Smooth muscle cell (in vitro differentiated cells): ENCODE measurements at regions not wholly inside any gene's neighbourhood (a gene's known extent, or its start where the extent isn't known, plus 50 kb on each side); places are given as distances from the start of the nearest gene placed in this dataset.

Source experiments
- DNase-seq: peaks from one replicate; lab custom pipeline; 2025; ENCODE audit not compliant: unreplicated experiment; lab: John Stamatoyannopoulos, UW
- H2AFZ ChIP-seq: fragments of 200-600 bp; sonication (generic); 2 replicates; pipeline ENCODE4 v1.6.0; 2016; ENCODE audit warnings: antibody characterized with exemption, low read depth, mild to moderate bottlenecking
- H3F3A ChIP-seq: fragments of 200-600 bp; sonication (generic); 2 replicates; pipeline ENCODE4 v1.6.0; 2017; ENCODE audit warnings: antibody characterized with exemption, low read depth
- H3K27ac ChIP-seq: fragments of 200-600 bp; sonication (generic); 2 replicates; pipeline ENCODE4 v1.5.1; 2016; ENCODE audit warnings: low read depth, mild to moderate bottlenecking
- H3K27me3 ChIP-seq: fragments of 200-600 bp; sonication (generic); 2 replicates; pipeline ENCODE4 v1.6.1; 2016; ENCODE audit warnings: low read depth, mild to moderate bottlenecking
- H3K36me3 ChIP-seq: fragments of 200-600 bp; sonication (generic); 2 replicates; pipeline ENCODE4 v1.5.1; 2016; ENCODE audit warnings: low read depth
- H3K4me1 ChIP-seq: fragments of 200-600 bp; sonication (generic); 2 replicates; pipeline ENCODE4 v1.5.1; 2016; ENCODE audit warnings: low read depth
- H3K4me2 ChIP-seq: fragments of 200-600 bp; sonication (generic); 2 replicates; pipeline ENCODE4 v1.6.0; 2016; ENCODE audit warnings: mild to moderate bottlenecking
- H3K4me3 ChIP-seq: fragments of 200-600 bp; sonication (generic); 2 replicates; pipeline ENCODE4 v1.5.1; 2016; ENCODE audit warnings: mild to moderate bottlenecking
- H3K79me2 ChIP-seq: fragments of 200-600 bp; sonication (generic); 2 replicates; pipeline ENCODE4 v1.6.0; 2016; ENCODE audit warnings: low read depth, mild to moderate bottlenecking
- H3K9ac ChIP-seq: fragments of 200-600 bp; sonication (generic); 2 replicates; pipeline ENCODE4 v1.6.0; 2016; ENCODE audit warnings: low read depth
- H3K9me3 ChIP-seq: fragments of 200-600 bp; sonication (generic); replicated peaks from 2 replicates; pipeline ENCODE4 v1.5.1; 2016; ENCODE audit warnings: low read depth
- H4K20me1 ChIP-seq: fragments of 200-600 bp; sonication (generic); 2 replicates; pipeline ENCODE4 v1.6.0; 2016; ENCODE audit warnings: low read depth
- WGBS: methylation state at CpG from one replicate; pipeline ENCODE4 v1.1.7; 2016; ENCODE audit warnings: low lambda C conversion rate; 5-methylcytosine and 5-hydroxymethylcytosine counted together
- TF ChIP-seq, protein P1 (sequence below): fragments of 200-600 bp; sonication (generic); IDR thresholded peaks from 2 replicates; pipeline ENCODE4 v1.5.1; 2017; ENCODE audit warnings: borderline replicate concordance, mild to moderate bottlenecking, antibody characterized with exemption; ENCODE audit not compliant: insufficient read depth, poor library complexity, severe bottlenecking

DNA sequence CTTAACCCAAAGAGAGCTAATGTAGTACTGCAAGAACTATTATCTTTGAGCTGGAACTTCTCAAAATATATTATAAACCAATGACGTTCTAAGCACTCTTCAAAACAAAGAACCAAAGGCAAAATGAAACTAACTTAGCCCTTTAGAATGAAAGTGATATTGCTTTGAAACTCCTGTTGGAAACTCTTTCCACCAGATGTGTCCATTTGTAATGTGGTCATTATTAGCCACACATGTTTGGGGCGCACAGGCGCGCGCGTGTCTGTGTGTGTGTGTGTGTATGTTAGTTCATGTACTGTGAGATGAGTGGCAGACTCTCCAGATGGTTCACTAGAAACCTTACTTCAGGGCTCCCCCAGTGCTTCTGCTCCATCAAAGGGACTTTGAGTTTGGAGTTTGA is 323.4 kb downstream of the BCL11A start:
- Histone ChIP-seq H3K36me3 (no peaks in the 10 kb centered on the region), H3K4me2 (no peak overlapping the region), H3K4me1 (no peaks in the 10 kb centered on the region), H3K9ac (no peak overlapping the region), H3K4me3 (no peak overlapping the region), H2AFZ (no peak overlapping the region), H3K79me2 (no peaks in the 10 kb centered on the region), H3K27ac (no peak overlapping the region), H3F3A (no peaks in the 10 kb centered on the region), H3K9me3 (peaks cover 9% of the 10 kb centered on the region), H3K27me3 (no peaks in the 10 kb centered on the region), H4K20me1 (no peaks in the 10 kb centered on the region)
- WGBS: 98% methylated on average over 6 of the region's 6 CpGs
- TF ChIP-seq, protein P1, sequence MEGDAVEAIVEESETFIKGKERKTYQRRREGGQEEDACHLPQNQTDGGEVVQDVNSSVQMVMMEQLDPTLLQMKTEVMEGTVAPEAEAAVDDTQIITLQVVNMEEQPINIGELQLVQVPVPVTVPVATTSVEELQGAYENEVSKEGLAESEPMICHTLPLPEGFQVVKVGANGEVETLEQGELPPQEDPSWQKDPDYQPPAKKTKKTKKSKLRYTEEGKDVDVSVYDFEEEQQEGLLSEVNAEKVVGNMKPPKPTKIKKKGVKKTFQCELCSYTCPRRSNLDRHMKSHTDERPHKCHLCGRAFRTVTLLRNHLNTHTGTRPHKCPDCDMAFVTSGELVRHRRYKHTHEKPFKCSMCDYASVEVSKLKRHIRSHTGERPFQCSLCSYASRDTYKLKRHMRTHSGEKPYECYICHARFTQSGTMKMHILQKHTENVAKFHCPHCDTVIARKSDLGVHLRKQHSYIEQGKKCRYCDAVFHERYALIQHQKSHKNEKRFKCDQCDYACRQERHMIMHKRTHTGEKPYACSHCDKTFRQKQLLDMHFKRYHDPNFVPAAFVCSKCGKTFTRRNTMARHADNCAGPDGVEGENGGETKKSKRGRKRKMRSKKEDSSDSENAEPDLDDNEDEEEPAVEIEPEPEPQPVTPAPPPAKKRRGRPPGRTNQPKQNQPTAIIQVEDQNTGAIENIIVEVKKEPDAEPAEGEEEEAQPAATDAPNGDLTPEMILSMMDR: no peak
- no peak for DNase-seq

DNA sequence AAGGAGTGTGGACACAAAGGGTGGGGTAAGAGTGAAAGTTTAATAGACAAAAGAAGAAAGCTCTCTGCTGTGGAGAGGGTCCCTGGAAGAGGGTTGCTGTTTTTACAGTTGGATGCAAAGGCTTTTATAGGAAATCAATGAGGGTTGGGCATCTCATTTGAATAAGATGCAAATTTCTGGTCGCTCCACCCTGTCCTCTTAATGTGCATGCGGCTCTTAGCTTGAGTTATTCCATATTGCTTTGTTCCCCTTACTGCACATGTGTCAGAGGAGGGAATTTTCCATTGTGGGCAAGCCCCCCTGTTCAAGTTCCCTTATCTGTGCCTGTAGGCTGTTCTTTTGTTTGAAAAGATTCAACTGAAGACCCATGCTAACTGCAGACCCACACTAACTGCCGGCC is 326.5 kb downstream of the BCL11A start:
- Histone ChIP-seq H2AFZ (no peak overlapping the region), H3K4me1 (no peaks in the 10 kb centered on the region), H3K9ac (no peak overlapping the region), H4K20me1 (no peaks in the 10 kb centered on the region), H3K4me2 (no peak overlapping the region), H3K79me2 (no peaks in the 10 kb centered on the region), H3F3A (no peaks in the 10 kb centered on the region), H3K36me3 (no peaks in the 10 kb centered on the region), H3K27ac (no peak overlapping the region), H3K27me3 (no peaks in the 10 kb centered on the region), H3K9me3 (peaks cover under 1% of the 10 kb centered on the region), H3K4me3 (no peak overlapping the region)
- WGBS: 94% methylated on average over 3 of the region's 3 CpGs
- TF ChIP-seq, protein P1: no peak
- DNase-seq: no peak

DNA sequence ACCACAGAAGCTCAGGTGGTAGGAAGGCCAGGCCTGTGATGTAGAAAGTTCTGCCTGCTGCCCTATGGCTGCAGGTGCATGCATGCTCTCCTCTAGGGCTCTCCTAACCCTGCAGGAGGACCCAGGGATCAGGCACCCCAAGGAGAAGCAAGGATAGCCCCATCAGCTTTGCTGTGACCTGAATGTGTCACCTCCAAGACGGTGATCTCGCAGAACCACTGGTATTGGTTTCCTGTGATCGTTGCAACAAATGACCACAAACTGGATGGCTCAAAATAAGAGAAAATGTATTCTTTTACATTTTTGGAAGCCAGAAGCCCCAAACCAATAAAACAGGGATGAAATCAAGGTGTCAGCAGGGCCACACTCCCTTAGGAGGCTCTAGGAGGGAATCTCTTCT is 327.3 kb downstream of the BCL11A start:
- 93% methylated on average over 3 of the region's 3 CpGs for WGBS
- no peaks in the 10 kb centered on the region for H3K9me3 ChIP-seq
- no peak overlapping the region for H3K4me2 ChIP-seq
- no peaks in the 10 kb centered on the region for H4K20me1 ChIP-seq
- H3K9ac ChIP-seq: no peak overlapping the region
- H3K27me3 ChIP-seq: no peaks in the 10 kb centered on the region
- H3K79me2 ChIP-seq: no peaks in the 10 kb centered on the region
- H3K36me3 ChIP-seq: no peaks in the 10 kb centered on the region
- H2AFZ ChIP-seq: no peak overlapping the region
- H3K4me3 ChIP-seq: no peak overlapping the region
- H3K27ac ChIP-seq: no peak overlapping the region
- no peaks in the 10 kb centered on the region for H3K4me1 ChIP-seq
- TF ChIP-seq, protein P1: no peak
- H3F3A ChIP-seq: no peaks in the 10 kb centered on the region
- no peak for DNase-seq

DNA sequence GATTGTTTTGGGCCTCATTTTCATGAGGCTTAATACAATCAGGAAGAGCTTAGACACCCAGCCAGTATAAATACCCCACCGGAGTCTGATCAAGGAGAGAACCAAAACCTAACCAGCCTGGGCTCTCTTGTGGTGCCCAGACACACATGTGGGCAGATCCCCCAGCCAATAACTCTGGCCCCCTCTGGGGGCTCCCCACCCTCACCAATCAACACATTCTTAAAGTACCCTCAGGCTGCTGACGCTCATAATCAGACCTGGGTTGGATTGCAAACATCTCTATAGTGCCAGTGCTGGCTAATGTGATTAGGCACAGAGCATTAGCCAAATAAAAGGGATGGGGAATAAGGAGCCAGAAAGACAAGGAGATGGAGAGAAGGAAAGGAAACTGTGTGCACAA is 329.6 kb downstream of the BCL11A start:
- no peaks in the 10 kb centered on the region for H3K9me3 ChIP-seq
- DNase-seq: no peak
- TF ChIP-seq, protein P1: no peak
- H3K4me2 ChIP-seq: no peak overlapping the region
- no peaks in the 10 kb centered on the region for H3K27me3 ChIP-seq
- no peak overlapping the region for H3K27ac ChIP-seq
- H2AFZ ChIP-seq: peak overlapping the region; percentile 7
- H3K4me3 ChIP-seq: no peak overlapping the region
- H4K20me1 ChIP-seq: no peaks in the 10 kb centered on the region
- no peaks in the 10 kb centered on the region for H3K4me1 ChIP-seq
- WGBS: 67% methylated on average over 2 of the region's 2 CpGs
- no peaks in the 10 kb centered on the region for H3K36me3 ChIP-seq
- H3F3A ChIP-seq: no peaks in the 10 kb centered on the region
- no peak overlapping the region for H3K9ac ChIP-seq
- no peaks in the 10 kb centered on the region for H3K79me2 ChIP-seq
